NOMO-1 treated with dmso at 0.1 percent for 144 hours (cell line): ENCODE measurements at regions not wholly inside any gene's neighbourhood (a gene's known extent, or its start where the extent isn't known, plus 50 kb on each side); places are given as distances from the start of the nearest gene placed in this dataset.
"Not testable (repeated sequence)": the region's sequence is repeated elsewhere in the genome, so short reads cannot be mapped to it uniquely, and the experiment has no call there.

Experiments
- DNase-seq: peaks from one replicate; lab custom pipeline; 2025; ENCODE audit not compliant: unreplicated experiment; lab: John Stamatoyannopoulos, UW

DNA sequence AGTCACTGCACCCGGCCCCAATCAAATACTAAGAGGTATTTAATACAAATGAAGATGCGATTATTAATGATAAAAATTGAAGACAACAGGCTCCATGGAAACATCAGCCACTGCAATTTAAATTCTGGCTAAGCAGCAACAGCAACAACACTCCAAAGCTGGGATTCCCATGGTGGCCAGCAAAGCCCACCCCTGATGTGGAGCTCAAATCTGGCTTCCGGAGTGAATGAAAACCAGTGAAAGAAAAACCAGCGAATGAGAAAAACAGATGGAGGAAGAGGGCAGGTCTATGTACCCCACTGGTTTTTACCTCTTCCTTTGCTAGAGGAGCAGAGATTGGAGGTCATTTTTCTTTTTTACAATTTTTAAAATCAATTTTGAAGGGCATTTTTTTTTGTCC, 135.9 kb upstream of the PDE10A start:
- DNase-seq: no peak

- DNase-seq: no peak
Observed at GRCh38 chr6:165794179-165794601, 131.1 kb upstream of the PDE10A start.

DNA sequence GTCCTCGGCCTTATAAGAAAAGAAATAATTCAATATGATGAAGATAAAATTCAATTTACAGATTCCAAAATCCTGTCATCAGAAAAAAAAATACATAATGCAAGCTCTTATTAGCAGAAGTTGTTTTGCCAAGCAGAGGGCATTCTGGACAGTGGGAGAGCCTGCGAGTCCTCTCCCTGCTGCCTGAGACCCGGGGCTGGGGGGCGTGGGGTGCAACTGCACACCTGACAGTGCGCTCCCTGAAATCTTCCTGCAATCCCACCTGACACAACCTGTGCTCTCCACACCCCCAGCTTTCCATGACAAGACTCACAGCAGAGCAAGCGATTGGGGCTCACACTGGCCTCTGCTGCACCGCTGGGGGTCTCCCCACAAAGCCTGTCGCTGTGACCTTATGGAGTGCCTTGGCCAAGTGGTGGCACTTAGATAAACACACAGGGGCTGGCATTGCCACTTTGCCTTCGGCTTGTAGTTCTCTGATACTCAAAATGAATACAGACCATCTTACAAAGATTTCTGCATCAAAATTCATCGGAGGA, 130.3 kb upstream of the PDE10A start:
- no peak for DNase-seq

DNA sequence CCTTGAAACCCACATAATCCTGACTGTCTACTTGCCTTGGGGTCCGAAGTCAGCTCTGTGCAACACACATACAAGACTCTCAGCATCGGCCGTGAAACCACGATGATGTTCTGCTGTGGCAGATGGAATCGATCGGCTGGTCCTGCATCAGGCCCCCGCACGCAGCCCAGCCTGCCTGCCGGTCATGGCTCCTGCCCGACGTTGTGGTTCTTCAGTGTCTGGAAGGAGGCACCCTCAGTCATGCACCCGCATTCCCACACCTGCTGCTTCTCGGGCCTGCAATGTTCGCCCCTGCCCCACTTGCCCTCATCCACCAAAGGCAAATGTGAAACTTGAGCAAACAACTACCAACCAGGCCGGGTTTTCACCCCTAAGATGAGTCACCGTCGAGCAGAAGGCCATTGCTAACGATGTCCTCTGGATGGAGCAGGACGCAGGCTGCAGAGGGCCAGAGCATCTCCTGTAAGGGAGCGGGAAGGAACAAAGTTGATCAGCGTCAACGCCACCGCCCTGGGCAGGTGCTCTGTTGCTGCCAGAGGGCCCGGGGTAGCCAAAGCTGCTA, 128.9 kb upstream of the PDE10A start:
- no peak for DNase-seq

- DNase-seq: no peak
Observed at GRCh38 chr6:165791306-165791705, 128.3 kb upstream of the PDE10A start.

GRCh38 chr6:165782812-165783211, 119.8 kb upstream of the PDE10A start:
- no peak for DNase-seq

GRCh38 chr6:165782134-165782533, 119.1 kb upstream of the PDE10A start:
- DNase-seq: no peak

- no peak for DNase-seq
Observed at GRCh38 chr6:165777680-165778079, 114.6 kb upstream of the PDE10A start.

DNA sequence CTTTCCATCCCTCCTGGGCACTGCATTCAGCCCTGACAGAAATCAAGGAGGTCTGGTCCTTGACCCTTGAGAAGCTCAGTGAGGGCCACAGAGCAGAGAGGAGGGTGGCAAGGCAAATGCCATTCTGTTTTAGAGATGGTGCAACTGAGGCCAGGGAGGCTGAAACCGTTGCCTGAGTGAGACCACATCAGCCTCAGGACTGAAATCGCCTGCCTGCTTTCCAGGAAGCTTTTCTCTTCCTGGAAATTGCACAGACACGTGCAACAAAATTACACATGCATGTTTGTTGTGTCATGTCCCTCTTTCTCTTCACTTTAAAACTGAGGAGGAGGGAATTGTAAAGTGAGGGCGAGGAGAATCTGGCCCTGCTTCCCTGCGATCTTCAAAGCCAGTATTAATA, 113.7 kb upstream of the PDE10A start:
- no peak for DNase-seq

DNA sequence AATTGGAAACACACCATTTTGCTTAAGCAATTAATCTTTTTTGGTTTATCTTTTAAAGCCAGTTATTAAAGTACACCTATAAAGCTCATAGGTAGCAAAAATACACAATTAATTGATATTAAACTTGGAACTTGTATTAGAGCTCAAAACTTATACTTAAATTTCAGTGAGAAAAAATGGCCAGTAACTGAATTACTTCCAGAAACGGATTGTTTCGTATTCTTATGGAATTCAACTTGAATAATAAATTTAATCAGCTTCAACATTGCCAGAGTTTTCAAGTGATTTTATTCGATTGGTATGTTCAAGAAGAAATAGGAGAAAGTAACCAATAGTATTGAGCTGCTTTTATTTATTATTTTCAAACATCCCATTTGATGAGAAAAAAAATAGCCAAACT, 112.7 kb upstream of the PDE10A start:
- no peak for DNase-seq

DNA sequence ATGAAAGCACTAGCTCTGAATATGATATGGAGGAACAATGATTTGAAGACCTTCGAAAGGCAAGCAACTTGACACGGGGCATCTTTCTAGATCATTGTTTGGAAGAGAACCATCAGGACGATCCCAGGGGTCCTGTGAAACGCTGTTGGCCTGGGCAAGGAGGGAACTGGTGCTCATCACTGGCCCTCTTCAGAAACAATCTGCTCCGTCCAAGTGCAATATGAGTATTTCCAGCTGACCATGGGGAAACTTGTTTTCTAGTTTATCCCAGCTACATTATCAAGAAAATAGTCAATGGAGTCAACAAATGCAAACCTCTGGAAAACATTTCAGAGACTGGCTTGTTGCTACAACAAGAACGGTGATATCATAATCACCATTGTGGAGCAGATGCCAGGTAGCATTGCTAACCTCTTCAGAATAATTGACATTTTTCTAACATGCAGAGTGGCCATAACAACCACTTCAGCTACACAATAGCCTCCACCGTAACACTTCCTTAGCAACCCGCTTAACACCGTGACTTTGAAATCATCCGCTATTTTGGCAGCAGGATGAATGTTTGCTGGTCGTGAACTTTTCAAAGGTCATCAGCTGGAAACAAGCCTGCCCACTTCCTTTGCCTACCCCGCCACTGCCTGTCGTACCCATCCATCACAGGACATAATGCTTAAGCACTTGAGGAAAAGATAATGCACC, 112.0 kb upstream of the PDE10A start:
- DNase-seq: no peak

GRCh38 chr6:165770397-165771082, 107.5 kb upstream of the PDE10A start:
- no peak for DNase-seq

- DNase-seq: no peak
Observed at GRCh38 chr6:165769884-165770283, 106.8 kb upstream of the PDE10A start.

DNA sequence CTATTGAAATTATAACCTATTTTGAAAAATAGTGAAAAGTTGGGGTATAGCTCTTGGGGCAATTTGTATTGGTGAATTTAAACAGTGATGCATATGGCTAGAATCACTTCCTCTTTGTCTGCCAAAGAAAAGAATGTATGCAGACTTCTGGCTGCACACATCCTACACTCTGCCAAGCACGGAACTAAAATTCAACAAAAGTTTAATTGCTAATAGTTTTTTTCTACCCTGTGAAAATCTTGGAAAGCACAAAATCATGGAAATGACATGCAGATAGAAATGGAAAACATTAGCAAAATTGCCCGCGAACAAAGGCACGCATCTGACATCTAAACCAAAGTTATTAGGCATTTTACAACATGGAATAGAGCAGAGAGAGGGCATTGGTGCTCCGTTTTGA, 106.4 kb upstream of the PDE10A start:
- no peak for DNase-seq

- no peak for DNase-seq
Observed at GRCh38 chr6:165768961-165769360, 105.9 kb upstream of the PDE10A start.

DNA sequence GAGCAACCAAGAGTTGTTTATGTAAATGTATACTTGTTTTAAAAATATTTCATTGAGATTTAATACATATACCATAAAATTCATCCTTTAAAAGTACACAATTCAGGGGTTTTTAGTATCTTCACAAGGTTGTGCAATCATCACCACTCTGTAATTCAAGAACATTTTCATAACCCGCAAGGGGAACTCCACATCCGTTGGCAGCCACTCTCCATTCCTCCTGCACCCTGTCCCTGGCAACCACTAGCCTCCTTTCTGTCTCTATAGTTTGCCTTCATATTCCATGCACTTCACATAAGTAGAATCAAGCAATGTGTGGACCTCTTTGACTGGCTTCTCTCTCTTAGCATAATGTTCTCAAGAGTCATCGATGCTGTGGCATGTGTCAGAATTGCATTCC, 104.2 kb upstream of the PDE10A start:
- no peak for DNase-seq

GRCh38 chr6:165766457-165766856, 103.4 kb upstream of the PDE10A start:
- DNase-seq: no peak

DNA sequence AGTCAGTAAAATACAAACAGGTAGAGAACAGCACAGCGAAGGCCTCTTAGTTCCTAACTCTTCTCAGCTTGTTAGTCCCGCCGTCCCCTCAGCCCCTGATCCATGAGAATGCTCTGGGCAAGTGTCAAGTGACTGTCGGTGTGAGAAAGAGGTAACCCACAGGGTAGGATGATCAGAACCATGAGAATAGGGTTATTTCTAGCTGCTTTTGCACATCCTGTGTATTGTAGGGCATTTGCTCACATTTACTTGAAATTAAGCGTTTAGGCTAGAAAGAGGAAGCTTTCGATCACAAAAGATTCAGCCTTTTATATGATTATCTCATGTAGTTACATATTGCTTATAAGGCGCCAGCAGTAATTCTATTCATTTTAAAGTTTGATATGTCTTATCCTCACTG, 103.0 kb upstream of the PDE10A start:
- no peak for DNase-seq

GRCh38 chr6:165765256-165765655, 102.2 kb upstream of the PDE10A start:
- DNase-seq: not testable (repeated sequence)

DNA sequence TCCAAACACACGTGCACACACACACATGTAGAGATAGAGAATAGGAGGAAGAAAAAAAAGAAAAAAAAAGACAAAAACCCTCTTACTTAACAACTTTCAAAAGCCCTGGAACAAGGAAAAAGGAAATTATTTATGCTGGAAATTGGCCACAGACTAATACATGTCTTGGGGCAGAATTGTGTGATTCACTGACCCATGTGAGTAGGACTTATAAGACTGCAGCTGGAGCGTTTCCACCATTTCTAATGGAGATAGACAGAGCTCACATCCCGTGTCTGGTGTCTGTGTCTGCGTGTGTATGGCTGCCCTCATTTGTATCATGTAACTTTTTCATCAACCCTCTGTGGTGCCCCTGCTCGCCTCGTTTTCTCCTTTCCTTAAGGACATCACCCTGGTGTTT, 99.8 kb upstream of the PDE10A start:
- DNase-seq: no peak

- no peak for DNase-seq
Observed at GRCh38 chr6:165762125-165762524, 99.1 kb upstream of the PDE10A start.

DNA sequence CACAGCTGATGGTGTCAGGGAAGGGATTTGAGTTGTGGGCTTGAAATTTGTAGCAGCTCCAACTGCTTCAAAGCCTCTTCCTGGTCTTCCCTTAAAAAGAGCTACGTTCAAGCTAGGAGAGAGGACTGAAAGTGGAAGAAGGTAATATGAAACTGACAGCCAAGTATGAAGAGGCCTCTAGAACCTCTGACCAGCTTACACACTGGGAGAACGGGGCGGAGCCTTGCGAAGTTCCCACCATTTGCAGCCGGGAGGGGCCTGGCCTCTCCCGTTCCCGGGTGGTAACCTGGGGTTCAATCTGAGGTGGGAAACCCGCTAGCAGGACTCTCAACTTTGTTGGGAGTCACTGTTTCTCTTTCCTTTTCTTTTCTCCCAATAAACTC, 97.8 kb upstream of the PDE10A start:
- DNase-seq: no peak
